Tibial artery (tissue), 4 donors: ENCODE measurements at regions not wholly inside any gene's neighbourhood (a gene's known extent, or its start where the extent isn't known, plus 50 kb on each side); places are given as distances from the start of the nearest gene placed in this dataset.

Experiments
- DNase-seq, 2 donors: peaks; one replicate each; pipeline ENCODE4 v3.0.0-alpha.2; 2019
- H3K27ac ChIP-seq, 2 donors: fragments of 200-600 bp; sonication (generic) in 1 of 2; 1 replicate in 1 of 2; 2 replicates in 1 of 2; pipeline ENCODE4 v1.5.1; 2018 to 2019; ENCODE audit warnings: mild to moderate bottlenecking in 1 of 2
- H3K27me3 ChIP-seq, 2 donors: fragments of 200-600 bp; sonication (generic) in 1 of 2; one replicate each; pipeline versions ENCODE4 v1.5.1 to v1.6.0; 2016 to 2019
- H3K36me3 ChIP-seq, 3 donors: fragments of 200-600 bp; sonication (generic) in 2 of 3; one replicate each; pipeline ENCODE4 v1.5.1; 2016 to 2019; ENCODE audit warnings: mild to moderate bottlenecking in 2 of 3
- H3K4me1 ChIP-seq, 4 donors: fragments of 200-600 bp; sonication (generic) in 2 of 4; 1 replicate in 3 of 4; 2 replicates in 1 of 4; pipeline ENCODE4 v1.5.1; 2016 to 2019
- H3K4me3 ChIP-seq, 2 donors: fragments of 200-600 bp; sonication (generic) in 1 of 2; 1 replicate in 1 of 2; 2 replicates in 1 of 2; pipeline ENCODE4 v1.5.1; 2018 to 2019; ENCODE audit warnings: mild to moderate bottlenecking in 2 of 2
- H3K9me3 ChIP-seq, 3 donors: fragments of 200-600 bp; sonication (generic) in 1 of 3; one replicate each; pipeline ENCODE4 v1.5.1; 2016 to 2019
- intact Hi-C: fragments of 100-400 bp; cut with DNase I; formaldehyde crosslinking; loops from one replicate; pipeline ENCODE4 v1.15.0; 2023; ENCODE audit warnings: low total_unique reads
- TF ChIP-seq, protein P1 (sequence below), 2 experiments: fragments of 200-600 bp in 1 of 2; fragments of 450-650 bp in 1 of 2; IDR thresholded peaks; one replicate each; pipeline ENCODE4 v1.5.1; 2017 to 2019; ENCODE audit warnings: antibody characterized with exemption in 2 of 2, mild to moderate bottlenecking in 1 of 2, moderate library complexity in 1 of 2

- TF ChIP-seq, protein P1, sequence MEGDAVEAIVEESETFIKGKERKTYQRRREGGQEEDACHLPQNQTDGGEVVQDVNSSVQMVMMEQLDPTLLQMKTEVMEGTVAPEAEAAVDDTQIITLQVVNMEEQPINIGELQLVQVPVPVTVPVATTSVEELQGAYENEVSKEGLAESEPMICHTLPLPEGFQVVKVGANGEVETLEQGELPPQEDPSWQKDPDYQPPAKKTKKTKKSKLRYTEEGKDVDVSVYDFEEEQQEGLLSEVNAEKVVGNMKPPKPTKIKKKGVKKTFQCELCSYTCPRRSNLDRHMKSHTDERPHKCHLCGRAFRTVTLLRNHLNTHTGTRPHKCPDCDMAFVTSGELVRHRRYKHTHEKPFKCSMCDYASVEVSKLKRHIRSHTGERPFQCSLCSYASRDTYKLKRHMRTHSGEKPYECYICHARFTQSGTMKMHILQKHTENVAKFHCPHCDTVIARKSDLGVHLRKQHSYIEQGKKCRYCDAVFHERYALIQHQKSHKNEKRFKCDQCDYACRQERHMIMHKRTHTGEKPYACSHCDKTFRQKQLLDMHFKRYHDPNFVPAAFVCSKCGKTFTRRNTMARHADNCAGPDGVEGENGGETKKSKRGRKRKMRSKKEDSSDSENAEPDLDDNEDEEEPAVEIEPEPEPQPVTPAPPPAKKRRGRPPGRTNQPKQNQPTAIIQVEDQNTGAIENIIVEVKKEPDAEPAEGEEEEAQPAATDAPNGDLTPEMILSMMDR (IDR thresholded peaks at IDR 0.05) = no peak
- H3K27ac ChIP-seq = no peak overlapping the region
- peaks cover 0 to 30% of the 10 kb centered on the region in 2 donors for H3K27me3 ChIP-seq
- peaks cover 0 to 11% (median 4%) of the 10 kb centered on the region in 4 donors for H3K4me1 ChIP-seq
- H3K9me3 ChIP-seq = no peaks in the 10 kb centered on the region
- intact Hi-C loops = loop anchor here (10.0 kb wide), 1 partner anchor 359 kb away; no protein-coding TSS in a partner anchor
- DNase-seq = peak in 1 of 2 donors; percentile 62
- H3K4me3 ChIP-seq = no peak overlapping the region
- H3K36me3 ChIP-seq = no peaks in the 10 kb centered on the region
Measured at GRCh38 chr13:110813646-110814624, 100.4 kb downstream of the ING1 start.

DNA sequence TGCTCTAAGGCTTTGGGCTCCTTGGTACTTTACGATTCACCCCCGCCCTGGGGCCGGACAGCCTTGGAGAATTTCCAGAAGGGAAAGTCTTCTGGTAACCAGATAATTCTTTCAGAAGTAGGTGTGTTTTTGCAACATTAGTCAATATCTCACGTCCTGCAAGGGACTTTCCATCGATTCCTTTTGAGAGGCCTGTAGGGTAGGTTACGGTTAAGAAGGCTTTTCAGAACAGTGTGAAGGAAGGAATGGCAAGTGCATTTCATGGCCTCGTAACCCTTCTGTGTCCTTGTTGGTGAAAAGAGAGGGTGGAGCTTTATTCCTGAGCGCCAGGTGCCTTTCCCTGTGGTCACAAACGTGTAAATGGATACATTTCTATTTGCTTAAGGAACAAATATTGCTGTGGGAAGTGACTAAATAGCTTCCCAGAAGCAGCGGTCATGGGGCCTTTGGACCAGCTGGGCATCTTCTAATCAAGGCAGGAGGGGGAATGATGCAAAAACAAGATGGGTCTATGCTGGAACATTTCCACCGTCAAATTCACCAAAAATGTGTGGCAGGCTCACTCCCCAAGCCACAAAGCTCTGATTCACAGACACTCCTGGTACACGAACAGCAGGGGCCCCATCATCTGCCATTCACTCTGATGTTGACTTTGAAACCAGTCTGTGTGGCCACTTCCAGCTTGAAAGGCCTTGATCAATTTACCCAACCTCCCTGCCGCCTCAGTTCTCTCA is 99.2 kb downstream of the ANKRD10 start:
- Histone ChIP-seq H3K9me3 (no peaks in the 10 kb centered on the region), H3K27ac (no peak overlapping the region)
- intact Hi-C loops = loop anchor here (5.0 to 10.0 kb wide), 2 partner anchors 218 to 361 kb away; no protein-coding TSS in a partner anchor

GRCh38 chr13:110816500-110816899 is 98.4 kb downstream of the ANKRD10 start:
- Histone ChIP-seq H3K27me3 (peaks cover 0 to 13% of the 10 kb centered on the region in 2 donors), H3K36me3 (no peaks in the 10 kb centered on the region), H3K4me3 (no peak overlapping the region), H3K4me1 (peaks cover 0 to 14% (median 9%) of the 10 kb centered on the region in 4 donors), H3K9me3 (no peaks in the 10 kb centered on the region), H3K27ac (no peak overlapping the region)
- intact Hi-C loops = loop anchor here (5.0 to 10.0 kb wide), 2 partner anchors 219 to 362 kb away; no protein-coding TSS in a partner anchor
- peak in 1 of 2 donors; percentile 46 for DNase-seq
- TF ChIP-seq, protein P1 (IDR thresholded peaks at IDR 0.05) = no peak

More for the DNA sequence above, 99.2 kb downstream of the ANKRD10 start:
- peak in 1 of 2 donors; percentile 44 for DNase-seq
- H3K36me3 ChIP-seq = no peaks in the 10 kb centered on the region
- H3K4me3 ChIP-seq = no peak overlapping the region
- H3K27me3 ChIP-seq = peaks cover 0 to 22% of the 10 kb centered on the region in 2 donors
- TF ChIP-seq, protein P1 (IDR thresholded peaks at IDR 0.05) = no peak
- H3K4me1 ChIP-seq = peaks cover 0 to 14% (median 9%) of the 10 kb centered on the region in 4 donors

- no peak overlapping the region for H3K4me3 ChIP-seq
- intact Hi-C loops = loop anchor here (5.0 to 10.0 kb wide), 2 partner anchors 220 to 362 kb away; no protein-coding TSS in a partner anchor
- H3K27ac ChIP-seq = no peak overlapping the region
- peak in 1 of 2 donors; percentile 38 for DNase-seq
- no peaks in the 10 kb centered on the region for H3K36me3 ChIP-seq
- no peaks in the 10 kb centered on the region for H3K9me3 ChIP-seq
- peaks cover 0 to 10% (median 6%) of the 10 kb centered on the region in 4 donors for H3K4me1 ChIP-seq
- TF ChIP-seq, protein P1 (IDR thresholded peaks at IDR 0.05) = no peak
- H3K27me3 ChIP-seq = peaks cover 0 to 6% of the 10 kb centered on the region in 2 donors
Measured at GRCh38 chr13:110817143-110817542, 97.7 kb downstream of the ANKRD10 start.

DNA sequence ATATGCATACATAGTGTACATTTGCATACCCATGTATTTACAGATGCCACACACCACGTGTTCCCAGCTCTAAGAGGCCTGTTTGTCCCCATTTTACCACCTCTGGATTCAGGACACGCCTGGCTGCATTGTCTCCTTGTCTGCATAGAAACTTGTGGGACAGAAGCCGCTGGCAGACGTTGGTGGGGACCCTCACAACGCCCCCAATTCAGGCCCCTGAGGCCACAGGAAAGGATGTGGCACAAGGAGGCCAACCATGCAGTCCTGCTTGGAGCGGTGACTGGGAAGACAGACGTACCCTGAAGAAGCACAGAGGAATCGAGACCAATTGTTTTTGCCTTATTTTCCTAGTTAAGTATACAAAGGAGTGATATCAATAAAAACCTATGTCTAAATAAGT is 96.1 kb downstream of the ANKRD10 start:
- intact Hi-C loops = loop anchor here (5.0 to 10.0 kb wide), 2 partner anchors 221 to 364 kb away; no protein-coding TSS in a partner anchor
- Histone ChIP-seq H3K4me3 (no peak overlapping the region), H3K27me3 (no peaks in the 10 kb centered on the region), H3K4me1 (peaks cover 0 to 4% (median 4%) of the 10 kb centered on the region in 4 donors), H3K27ac (no peak overlapping the region), H3K36me3 (no peaks in the 10 kb centered on the region), H3K9me3 (no peaks in the 10 kb centered on the region)
- peak in 1 of 2 donors; percentile 41 for DNase-seq
- TF ChIP-seq, protein P1 (IDR thresholded peaks at IDR 0.05) = no peak
